ENCODE measurements at regions not wholly inside any gene's neighbourhood (a gene's known extent, or its start where the extent isn't known, plus 50 kb on each side); places are given as distances from the start of the nearest gene placed in this dataset.

GRCh38 chr21:41689289-41689583 is 77.6 kb downstream of the RIPK4 start:
- in situ Hi-C loops (cut with MboI; ENCODE audit: low pct_unique_long_range_greater_than_20kb in 2 of 9, low sequenced_read_pairs in 9 of 9, unreplicated experiment in 9 of 9) = no loop called here
- Histone ChIP-seq H3K4me3 (no peak overlapping the region), H3K27ac (no peak overlapping the region), H3K4me1 (replicated peaks in 1 of 2) (peaks cover 0 to 2% of the 10 kb centered on the region in 2 donors)
- 79% methylated on average over 9 of the region's 24 CpGs; no CpG with 5 or more reads in 9 of the 10 experiments for WGBS, 10 experiments
- no peak for ATAC-seq (replicated peaks in 6 of 8)

GRCh38 chr21:41687633-41688032 is 79.2 kb downstream of the RIPK4 start:
- in situ Hi-C loops (cut with MboI; ENCODE audit: low pct_unique_long_range_greater_than_20kb in 2 of 9, low sequenced_read_pairs in 9 of 9, unreplicated experiment in 9 of 9) = no loop called here
- H3K4me3 ChIP-seq = no peak overlapping the region
- H3K27ac ChIP-seq = no peak overlapping the region
- 20 to 100% (median 92%) methylated on average over 1 to 2 of the region's 2 CpGs; no CpG with 5 or more reads in 3 of the 10 experiments for WGBS, 10 experiments
- ATAC-seq (replicated peaks in 6 of 8) = peak in 3 of 8 experiments; percentile 19 to 65 (median 36)
- H3K4me1 ChIP-seq (replicated peaks in 1 of 2) = peaks cover 0 to 9% of the 10 kb centered on the region in 2 donors

GRCh38 chr21:41686664-41687063 is 80.2 kb downstream of the RIPK4 start:
- Histone ChIP-seq H3K27ac (no peak overlapping the region), H3K4me3 (no peak overlapping the region), H3K4me1 (replicated peaks in 1 of 2) (peaks cover 0 to 9% of the 10 kb centered on the region in 2 donors)
- 66 to 100% (median 85%) methylated on average over 1 to 9 of the region's 9 CpGs; no CpG with 5 or more reads in 2 of the 10 experiments for WGBS, 10 experiments
- in situ Hi-C loops (cut with MboI; ENCODE audit: low pct_unique_long_range_greater_than_20kb in 2 of 9, low sequenced_read_pairs in 9 of 9, unreplicated experiment in 9 of 9) = no loop called here
- no peak for ATAC-seq (replicated peaks in 6 of 8)

GRCh38 chr21:41685511-41686149 is 81.2 kb downstream of the RIPK4 start:
- H3K27ac ChIP-seq = no peak overlapping the region
- peaks cover 0 to 9% of the 10 kb centered on the region in 2 donors for H3K4me1 ChIP-seq (replicated peaks in 1 of 2)
- ATAC-seq (replicated peaks in 6 of 8) = no peak
- in situ Hi-C loops (cut with MboI; ENCODE audit: low pct_unique_long_range_greater_than_20kb in 2 of 9, low sequenced_read_pairs in 9 of 9, unreplicated experiment in 9 of 9) = no loop called here
- H3K4me3 ChIP-seq = no peak overlapping the region
- 90 to 100% methylated on average over 1 to 2 of the region's 8 CpGs; no CpG with 5 or more reads in 8 of the 10 experiments for WGBS, 10 experiments

- Histone ChIP-seq H3K27ac (no peak overlapping the region), H3K4me1 (replicated peaks in 1 of 2) (peaks cover 0 to 9% of the 10 kb centered on the region in 2 donors), H3K4me3 (no peak overlapping the region)
- 20 to 80% (median 63%) methylated on average over 1 to 12 of the region's 26 CpGs; no CpG with 5 or more reads in 4 of the 10 experiments for WGBS, 10 experiments
- in situ Hi-C loops (cut with MboI; ENCODE audit: low pct_unique_long_range_greater_than_20kb in 2 of 9, low sequenced_read_pairs in 9 of 9, unreplicated experiment in 9 of 9) = no loop called here
- peak in 3 of 8 experiments; percentile 72 to 89 (median 74) for ATAC-seq (replicated peaks in 6 of 8)
Observed at GRCh38 chr21:41684381-41685245, 82.2 kb downstream of the RIPK4 start.

GRCh38 chr21:41683815-41684214 is 83.0 kb downstream of the RIPK4 start:
- Histone ChIP-seq H3K4me1 (replicated peaks in 1 of 2) (peaks cover 1 to 14% of the 10 kb centered on the region in 2 donors), H3K27ac (no peak overlapping the region), H3K4me3 (no peak overlapping the region)
- in situ Hi-C loops (cut with MboI; ENCODE audit: low pct_unique_long_range_greater_than_20kb in 2 of 9, low sequenced_read_pairs in 9 of 9, unreplicated experiment in 9 of 9) = no loop called here
- no peak for ATAC-seq (replicated peaks in 6 of 8)
- WGBS, 10 experiments = 77 to 96% (median 81%) methylated on average over 1 to 7 of the region's 10 CpGs; no CpG with 5 or more reads in 5 of the 10 experiments

GRCh38 chr21:41682719-41683179 is 84.1 kb downstream of the RIPK4 start:
- no peak for ATAC-seq (replicated peaks in 6 of 8)
- WGBS, 10 experiments = 40 to 100% (median 95%) methylated on average over 1 to 3 of the region's 17 CpGs; no CpG with 5 or more reads in 5 of the 10 experiments
- H3K4me1 ChIP-seq (replicated peaks in 1 of 2) = peaks cover 8 to 23% of the 10 kb centered on the region in 2 donors
- H3K4me3 ChIP-seq = no peak overlapping the region
- no peak overlapping the region for H3K27ac ChIP-seq
- in situ Hi-C loops (cut with MboI; ENCODE audit: low pct_unique_long_range_greater_than_20kb in 2 of 9, low sequenced_read_pairs in 9 of 9, unreplicated experiment in 9 of 9) = no loop called here

GRCh38 chr21:41681939-41682718 is 84.7 kb downstream of the RIPK4 start:
- 77 to 93% (median 86%) methylated on average over 3 to 7 of the region's 24 CpGs; no CpG with 5 or more reads in 6 of the 10 experiments for WGBS, 10 experiments
- Histone ChIP-seq H3K27ac (no peak overlapping the region), H3K4me3 (no peak overlapping the region), H3K4me1 (replicated peaks in 1 of 2) (peaks cover 8 to 23% of the 10 kb centered on the region in 2 donors)
- in situ Hi-C loops (cut with MboI; ENCODE audit: low pct_unique_long_range_greater_than_20kb in 2 of 9, low sequenced_read_pairs in 9 of 9, unreplicated experiment in 9 of 9) = no loop called here
- ATAC-seq (replicated peaks in 6 of 8) = no peak

GRCh38 chr21:41681348-41681801 is 85.5 kb downstream of the RIPK4 start:
- 71 to 100% (median 80%) methylated on average over 1 to 12 of the region's 20 CpGs; no CpG with 5 or more reads in 5 of the 10 experiments for WGBS, 10 experiments
- in situ Hi-C loops (cut with MboI; ENCODE audit: low pct_unique_long_range_greater_than_20kb in 2 of 9, low sequenced_read_pairs in 9 of 9, unreplicated experiment in 9 of 9) = no loop called here
- Histone ChIP-seq H3K27ac (no peak overlapping the region), H3K4me1 (replicated peaks in 1 of 2) (peaks cover 8 to 23% of the 10 kb centered on the region in 2 donors), H3K4me3 (no peak overlapping the region)
- ATAC-seq (replicated peaks in 6 of 8) = no peak

GRCh38 chr21:41680444-41681347 is 86.2 kb downstream of the RIPK4 start:
- no peak overlapping the region for H3K4me3 ChIP-seq
- WGBS, 10 experiments = 30 to 90% (median 80%) methylated on average over 1 to 20 of the region's 23 CpGs; no CpG with 5 or more reads in 1 of the 10 experiments
- ATAC-seq (replicated peaks in 6 of 8) = no peak
- H3K4me1 ChIP-seq (replicated peaks in 1 of 2) = peaks cover 8 to 23% of the 10 kb centered on the region in 2 donors
- in situ Hi-C loops (cut with MboI; ENCODE audit: low pct_unique_long_range_greater_than_20kb in 2 of 9, low sequenced_read_pairs in 9 of 9, unreplicated experiment in 9 of 9) = no loop called here
- H3K27ac ChIP-seq = no peak overlapping the region

GRCh38 chr21:41678924-41679318 is 87.9 kb downstream of the RIPK4 start:
- Histone ChIP-seq H3K27ac (peak overlapping the region in 1 of 2 donors; percentile 64), H3K4me3 (no peak overlapping the region), H3K4me1 (replicated peaks in 1 of 2) (peaks cover 8 to 21% of the 10 kb centered on the region in 2 donors)
- 0 to 50% (median 7%) methylated on average over 1 to 7 of the region's 11 CpGs; no CpG with 5 or more reads in 3 of the 10 experiments for WGBS, 10 experiments
- peak; percentile 95 to 99 (median 98) for ATAC-seq (replicated peaks in 6 of 8)
- in situ Hi-C loops (cut with MboI; ENCODE audit: low pct_unique_long_range_greater_than_20kb in 2 of 9, low sequenced_read_pairs in 9 of 9, unreplicated experiment in 9 of 9) = no loop called here

Data from motor neuron (in vitro differentiated cells).